DMS53 treated with DMSO at 0.1 percent for 48 hours (cell line): ENCODE measurements at regions not wholly inside any gene's neighbourhood (a gene's known extent, or its start where the extent isn't known, plus 50 kb on each side); places are given as distances from the start of the nearest gene placed in this dataset.
"Not testable (repeated sequence)": the region's sequence is repeated elsewhere in the genome, so short reads cannot be mapped to it uniquely, and the experiment has no call there.

Experiments used
- DNase-seq: peaks from one replicate; lab custom pipeline; 2025; ENCODE audit not compliant: unreplicated experiment; lab: John Stamatoyannopoulos, UW

DNA sequence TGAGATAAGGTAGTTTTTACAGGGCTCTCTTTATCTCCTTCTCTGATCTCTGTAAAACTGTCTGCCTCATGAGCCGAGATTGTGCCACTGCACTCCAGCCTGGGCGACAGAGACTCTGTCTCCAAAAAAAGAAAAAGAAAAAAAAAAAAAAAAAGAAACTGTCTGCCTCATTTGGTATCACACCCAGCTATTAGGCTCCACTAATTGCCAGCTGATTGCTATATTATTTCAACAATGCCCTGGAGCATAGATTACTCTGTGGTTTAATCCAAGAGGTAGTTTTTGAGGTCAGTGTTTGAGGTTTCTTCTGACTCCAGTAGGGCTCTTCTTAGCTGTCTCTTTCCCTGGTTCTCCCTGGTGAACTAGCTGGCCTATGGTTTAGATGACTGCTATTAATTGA, 268.1 kb upstream of the PLPP4 start:
- no peak for DNase-seq

DNA sequence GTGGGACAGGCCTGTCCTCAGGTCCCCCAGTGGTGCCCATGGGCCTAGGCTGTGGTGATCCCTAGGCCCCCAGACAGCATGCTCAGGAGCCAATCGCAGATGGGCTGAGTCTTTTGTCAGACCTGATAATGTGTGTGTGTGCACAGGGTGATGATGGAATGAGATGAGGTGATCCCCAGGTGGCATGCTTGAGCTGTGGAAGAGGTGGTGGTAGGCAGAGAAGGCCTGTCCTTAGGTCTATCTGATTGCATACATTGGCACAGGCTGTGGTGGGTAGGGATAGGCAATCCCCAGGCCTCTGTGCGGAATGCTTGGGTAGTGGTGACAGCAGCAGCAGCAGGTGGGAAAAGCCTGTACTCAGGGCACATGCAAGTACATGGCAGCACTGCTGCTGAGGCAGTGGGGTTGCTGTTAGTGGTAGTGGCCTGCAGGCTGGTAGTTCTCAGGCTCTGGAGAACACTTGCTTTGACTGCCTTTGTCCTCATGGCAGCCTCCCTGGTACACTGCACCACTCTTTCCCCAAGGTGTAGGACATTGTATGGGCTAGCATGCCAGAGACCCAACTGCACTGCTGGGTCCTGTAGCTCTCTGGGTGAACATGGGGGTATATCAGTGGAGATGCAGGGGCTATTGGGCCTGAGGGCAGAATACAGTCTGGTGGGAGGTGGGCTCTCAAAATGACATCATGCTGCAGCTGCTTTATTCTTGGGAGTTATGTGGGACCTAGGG, 260.9 kb upstream of the PLPP4 start:
- DNase-seq = no peak

DNA sequence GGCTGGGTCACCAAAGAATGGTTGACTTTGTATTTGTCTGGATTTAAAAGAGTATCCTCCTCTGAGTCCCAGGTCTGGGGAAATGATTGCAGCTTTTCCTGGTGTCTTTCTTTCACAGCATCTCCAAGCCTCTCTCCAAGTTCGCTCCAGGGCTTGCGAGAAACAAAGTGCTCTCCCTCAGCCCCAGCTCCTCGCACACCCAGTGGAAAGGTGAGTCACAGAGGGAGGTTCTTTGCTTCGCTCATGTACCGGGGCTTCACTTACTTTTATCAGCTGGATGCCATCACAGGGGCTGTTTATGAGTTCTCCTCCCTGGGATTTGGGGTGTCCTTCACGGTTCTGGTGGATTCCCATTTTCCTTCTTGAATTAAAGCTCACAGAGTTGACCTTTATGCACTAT, 252.2 kb upstream of the PLPP4 start:
- DNase-seq = no peak

DNA sequence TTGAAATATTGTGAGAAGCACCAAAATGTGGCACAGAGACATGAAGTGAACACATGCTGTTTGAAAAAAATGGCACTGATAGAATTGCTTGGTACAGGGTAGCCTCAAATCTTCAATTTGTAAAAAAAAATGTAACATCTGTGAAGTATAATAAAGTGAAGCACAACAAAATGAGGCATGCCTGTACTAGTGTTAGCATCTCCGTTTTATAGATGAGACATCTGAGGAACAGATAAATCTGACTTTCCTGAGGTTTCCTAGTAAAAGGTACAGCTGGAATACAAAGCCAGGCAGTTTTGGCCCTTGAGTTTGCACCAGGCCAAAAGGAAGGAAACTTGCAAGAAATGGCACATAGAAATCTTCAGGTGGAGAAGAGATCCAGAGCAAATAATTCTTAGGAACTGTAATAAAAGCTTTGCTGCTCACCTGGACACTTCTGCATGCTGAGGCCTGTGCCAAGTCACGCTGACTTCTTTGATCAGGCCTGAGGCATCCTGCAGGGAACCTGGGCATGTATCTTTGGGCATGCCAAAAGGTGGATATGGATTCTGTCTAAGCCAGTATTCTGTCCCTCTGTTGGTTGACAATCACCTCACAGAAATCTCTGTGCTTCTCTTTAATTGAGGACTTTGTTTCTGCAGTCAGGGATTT, 251.5 kb upstream of the PLPP4 start:
- no peak for DNase-seq

DNA sequence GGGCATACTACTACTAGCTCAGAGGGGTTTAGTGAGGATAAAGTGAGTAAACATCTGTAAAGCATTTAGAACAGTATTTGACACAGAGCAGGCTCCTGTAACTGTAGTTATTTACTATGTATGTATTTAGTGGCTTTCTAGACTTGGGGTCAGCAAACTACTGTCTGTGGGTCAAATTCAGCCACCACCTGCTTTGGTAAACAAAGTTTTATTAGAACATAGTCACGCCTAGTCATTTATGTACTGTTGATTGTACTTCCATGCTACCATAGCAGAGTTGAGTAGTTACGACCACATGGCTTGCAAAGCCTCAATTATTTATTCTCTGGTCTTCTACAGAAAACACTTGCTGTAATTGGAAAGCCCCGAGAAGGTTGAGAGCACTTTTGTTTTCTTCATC, 248.5 kb upstream of the PLPP4 start:
- DNase-seq = no peak

DNA sequence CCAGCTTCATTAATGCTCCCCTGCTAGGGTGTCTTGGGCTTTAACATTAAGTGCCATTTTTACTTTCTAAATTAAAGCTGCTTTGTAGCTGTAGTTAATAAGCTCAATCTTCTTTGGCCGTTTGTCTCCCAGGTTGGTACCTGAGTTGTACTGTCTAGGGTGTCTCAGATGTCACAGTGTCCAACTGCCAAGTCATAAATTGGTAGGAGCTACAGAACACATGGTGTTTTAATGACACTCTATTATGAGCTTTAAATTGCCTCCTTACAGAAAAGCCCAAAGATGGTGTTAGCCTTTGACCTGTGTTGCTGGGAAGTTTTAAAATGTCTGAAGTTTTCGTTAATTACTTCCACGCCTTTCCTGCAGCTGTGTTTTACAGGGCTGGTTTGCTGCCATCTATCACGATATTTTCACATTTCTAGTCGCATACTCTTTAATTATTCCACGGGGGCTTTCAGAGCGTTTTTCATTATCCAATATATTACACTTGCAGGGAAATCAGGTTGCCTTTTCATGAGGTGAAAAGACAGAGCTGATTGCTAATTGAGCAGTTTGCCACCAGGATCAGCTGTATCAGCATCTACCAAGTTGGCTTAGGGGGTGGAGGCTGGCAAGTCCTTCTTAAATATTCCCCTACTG, 247.8 kb upstream of the PLPP4 start:
- DNase-seq = no peak

DNA sequence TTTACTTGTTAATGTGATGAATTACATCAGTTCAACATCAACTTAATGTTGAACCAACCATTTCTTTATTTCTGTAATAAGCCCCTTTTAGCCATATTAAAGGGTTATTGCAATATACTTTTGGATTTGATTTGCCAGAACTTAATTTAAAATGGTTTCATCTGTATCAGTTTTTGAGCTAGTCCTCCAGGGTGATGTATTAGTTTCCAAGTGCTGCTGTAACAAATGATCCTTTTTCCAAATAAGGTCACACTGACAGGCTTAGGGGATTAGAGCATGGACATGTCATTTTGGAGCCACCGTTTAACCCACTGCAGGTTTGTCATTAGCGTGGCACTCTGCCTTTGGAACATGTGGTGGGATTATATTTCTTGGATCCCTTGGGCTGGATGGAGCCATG, 244.8 kb upstream of the PLPP4 start:
- no peak for DNase-seq

DNA sequence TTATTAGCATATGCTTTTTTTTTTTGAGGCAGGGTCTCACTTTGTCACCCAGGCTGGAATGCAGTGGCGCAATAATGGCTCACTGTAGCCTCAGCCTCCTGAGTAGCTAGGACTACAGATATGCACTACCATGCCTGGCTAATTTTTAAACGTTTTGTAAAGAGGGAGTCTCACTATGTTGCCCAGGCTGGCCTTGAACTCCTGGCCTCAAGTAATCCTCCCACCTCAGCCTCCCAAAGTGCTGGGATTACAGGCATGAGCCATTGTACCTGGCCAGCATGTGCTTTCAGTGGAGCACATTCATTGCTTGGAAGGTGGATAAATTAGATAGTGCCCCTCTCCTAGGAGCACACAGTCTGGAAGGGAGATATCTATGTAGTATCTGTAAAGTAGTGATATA, 243.7 kb upstream of the PLPP4 start:
- DNase-seq = not testable (repeated sequence)

DNA sequence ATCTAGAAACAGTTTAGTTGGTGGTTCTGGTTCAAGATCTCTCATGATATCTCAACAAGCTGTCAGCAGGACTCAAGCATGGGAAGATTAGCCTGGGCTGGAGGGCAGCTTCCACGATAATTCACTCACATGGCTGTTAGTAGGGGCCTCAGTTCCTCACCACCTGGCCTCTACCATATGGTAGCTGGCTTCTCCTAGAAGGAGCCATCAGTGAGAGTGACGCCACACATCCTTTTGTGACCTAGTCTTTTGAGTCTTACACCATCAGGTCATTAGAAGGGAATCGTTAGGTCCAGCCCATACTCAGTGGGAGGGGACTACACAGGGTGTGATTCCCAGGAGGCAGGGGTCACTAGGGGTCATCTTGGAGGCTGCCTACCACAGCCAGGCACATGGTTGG, 239.3 kb upstream of the PLPP4 start:
- no peak for DNase-seq

DNA sequence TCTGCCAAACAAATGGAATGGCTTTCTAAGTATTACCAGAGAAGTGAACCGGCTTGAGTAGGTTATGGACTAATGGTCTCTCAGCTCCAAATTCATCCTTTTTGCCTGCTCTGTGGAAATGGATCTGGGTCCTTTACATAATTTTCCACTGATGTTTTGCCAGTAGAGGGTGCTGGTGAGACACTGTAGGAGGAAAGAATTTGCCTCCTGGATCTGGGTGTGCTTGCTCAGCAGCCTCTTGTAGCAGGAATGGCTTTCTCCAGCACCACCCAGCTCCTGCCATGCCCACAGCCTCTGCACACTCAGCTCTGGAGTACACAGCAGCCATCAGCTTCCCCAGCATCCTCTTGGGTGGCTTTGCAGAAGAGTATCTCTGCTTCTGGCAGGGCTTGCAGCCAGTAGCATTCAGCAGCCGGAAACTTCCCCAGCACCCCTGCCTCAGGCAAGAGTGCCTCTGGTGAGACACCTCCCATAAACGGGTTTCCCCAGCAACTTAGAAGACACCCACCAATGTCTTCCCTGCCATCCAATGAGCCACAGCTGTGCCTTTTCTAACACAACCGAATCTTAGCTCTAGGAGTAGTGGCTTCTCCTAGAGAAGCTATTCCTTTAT, 235.0 kb upstream of the PLPP4 start:
- DNase-seq = peak; percentile 31

DNA sequence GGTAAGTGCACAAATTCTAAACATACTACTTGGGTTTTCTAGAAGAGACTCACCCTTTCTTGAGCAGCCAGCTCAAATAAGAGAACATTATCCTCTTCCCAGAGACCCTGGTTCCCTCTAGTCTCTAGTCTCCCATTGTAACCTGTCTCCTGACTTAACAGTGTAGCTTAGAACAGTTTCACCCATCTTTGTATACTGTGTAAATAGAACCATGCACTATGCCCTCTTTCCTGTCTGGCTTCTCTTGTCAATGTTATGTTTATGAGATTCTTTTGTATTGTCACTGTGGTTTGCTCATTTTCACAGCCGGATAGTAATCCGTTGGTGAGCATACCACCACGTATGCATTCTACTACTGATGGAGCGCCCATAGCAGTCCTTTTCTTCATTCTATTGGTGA, 227.4 kb upstream of the PLPP4 start:
- DNase-seq = no peak

DNA sequence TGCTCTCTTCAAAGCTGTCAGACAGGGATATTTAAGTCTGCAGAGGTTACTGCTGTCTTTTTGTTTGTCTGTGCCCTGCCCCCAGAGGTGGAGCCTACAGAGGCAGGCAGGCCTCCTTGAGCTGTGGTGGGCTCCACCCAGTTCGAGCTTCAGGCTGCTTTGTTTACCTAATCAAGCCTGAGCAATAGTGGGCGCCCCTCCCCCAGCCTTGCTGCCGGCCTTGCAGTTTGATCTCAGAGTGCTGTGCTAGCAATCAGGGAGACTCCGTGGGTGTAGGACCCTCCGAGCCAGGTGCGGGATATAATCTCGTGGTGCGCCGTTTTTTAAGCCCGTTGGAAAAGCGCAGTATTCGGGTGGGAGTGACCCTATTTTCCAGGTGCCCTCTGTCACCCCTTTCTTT, 217.3 kb upstream of the PLPP4 start:
- not testable (repeated sequence) for DNase-seq

DNA sequence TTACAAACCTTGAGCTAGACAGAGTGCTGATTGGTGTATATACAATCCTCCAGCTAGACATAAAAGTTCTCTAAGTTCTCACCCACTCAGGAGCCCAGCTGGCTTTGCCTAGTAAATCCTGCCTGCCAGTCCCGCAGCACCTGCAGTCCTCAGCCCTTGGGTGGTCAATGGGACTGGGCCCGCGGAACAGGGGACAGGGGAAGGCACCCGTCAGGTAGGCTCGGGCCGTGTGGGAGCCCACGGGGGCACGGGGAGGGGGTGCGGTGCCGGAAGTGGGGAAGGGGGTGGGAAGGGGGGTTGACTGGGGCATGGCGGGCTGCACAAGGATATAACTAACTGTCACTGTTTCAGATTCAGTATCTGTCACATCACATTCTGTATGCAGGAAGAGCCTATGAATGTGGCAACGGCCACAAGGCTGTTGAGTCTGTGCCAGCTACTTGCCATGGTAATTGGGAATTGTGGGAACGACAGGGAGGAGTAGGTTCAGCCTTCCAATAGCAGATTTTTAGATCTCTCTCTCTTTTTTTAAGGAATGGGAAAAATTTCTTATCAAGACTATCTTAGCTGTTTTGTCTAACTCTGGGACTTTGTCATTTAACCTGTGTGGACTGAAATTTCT, 205.1 kb upstream of the PLPP4 start:
- no peak for DNase-seq

DNA sequence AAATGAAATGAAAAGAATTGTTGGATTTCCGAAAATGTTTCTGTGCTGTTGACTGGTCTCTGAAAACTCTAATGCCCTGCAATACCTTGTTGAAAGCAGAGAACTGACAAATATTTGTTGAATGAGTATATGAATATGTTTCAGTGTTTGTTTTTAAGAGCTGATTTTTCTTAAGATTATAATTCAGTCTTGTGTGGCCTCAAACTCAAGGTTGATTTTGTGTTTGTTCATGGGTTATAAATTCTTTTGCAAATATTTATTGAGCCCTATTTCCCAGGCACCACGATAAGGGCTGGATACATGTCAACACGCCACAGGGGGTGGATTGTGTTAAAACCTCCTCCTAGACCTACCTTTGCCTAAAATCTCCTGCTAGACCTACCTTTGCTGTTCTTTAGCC, 203.9 kb upstream of the PLPP4 start:
- no peak for DNase-seq

DNA sequence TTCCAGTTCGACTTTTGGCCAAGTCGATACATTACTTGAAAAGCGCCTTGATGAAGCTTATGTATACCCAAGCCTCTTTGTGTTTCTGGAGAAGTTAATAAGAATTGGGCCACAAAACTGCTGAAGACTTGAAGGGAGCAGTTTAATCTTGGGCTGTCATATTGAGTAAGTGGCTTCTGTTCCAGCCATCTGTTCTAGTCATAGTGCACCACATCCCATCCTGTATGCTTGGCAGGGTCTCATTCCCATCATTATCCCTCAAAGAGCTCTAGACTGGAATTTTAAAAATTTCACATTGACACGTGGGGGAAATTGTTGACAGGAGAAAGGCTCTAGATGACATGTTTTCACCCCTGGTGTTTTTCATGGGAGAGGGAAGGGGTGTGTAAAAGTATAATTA, 196.6 kb upstream of the PLPP4 start:
- no peak for DNase-seq

DNA sequence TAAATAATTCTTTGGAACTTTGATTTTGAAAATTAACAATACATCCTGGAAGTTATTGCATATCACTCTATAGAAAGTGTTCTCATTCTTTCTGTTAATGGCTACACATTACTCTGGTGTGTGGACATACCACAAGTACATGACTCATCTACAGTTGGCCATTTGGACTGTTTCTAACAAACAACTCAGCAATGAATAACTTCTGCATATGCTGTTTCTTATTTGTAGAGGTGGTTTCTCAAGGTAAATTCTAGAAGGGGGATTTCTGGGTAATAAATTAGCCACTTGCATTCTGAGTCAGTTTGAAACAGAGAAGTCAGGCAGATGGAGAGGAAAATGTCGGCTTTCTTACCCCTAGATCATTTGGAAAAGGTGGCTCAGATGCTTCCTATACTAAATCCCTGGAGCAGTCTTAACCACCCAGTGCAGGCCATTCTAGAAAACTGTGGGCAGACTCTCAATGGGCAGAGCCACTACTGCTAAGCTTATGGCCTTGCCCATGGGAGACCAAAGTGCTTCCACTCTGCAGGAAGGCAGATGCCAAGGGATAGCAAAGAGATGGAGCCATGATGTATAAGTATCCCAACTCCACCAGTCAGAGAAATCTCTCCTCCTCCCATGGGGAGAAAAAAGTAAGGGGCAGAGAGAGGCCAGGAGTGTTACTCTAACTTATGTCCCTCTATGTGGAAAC, 194.0 kb upstream of the PLPP4 start:
- no peak for DNase-seq

DNA sequence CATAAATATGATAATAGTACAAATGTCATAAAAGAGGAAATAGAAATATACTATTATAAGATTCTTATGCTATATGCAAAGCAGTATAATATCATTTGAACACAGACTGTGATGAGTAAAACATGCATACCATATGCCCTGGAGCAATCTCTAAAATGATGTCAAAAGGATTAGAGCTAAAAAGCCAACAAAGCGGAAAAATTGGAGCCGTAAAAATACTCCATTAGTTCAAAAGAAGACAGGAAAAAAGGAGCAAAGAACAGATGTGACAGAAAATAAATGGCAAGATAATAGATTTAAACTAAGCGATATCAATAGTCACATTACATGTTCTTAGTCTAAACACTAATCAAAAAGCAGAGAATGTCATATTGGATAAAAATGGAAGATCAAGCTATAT, 191.0 kb upstream of the PLPP4 start:
- DNase-seq = no peak

DNA sequence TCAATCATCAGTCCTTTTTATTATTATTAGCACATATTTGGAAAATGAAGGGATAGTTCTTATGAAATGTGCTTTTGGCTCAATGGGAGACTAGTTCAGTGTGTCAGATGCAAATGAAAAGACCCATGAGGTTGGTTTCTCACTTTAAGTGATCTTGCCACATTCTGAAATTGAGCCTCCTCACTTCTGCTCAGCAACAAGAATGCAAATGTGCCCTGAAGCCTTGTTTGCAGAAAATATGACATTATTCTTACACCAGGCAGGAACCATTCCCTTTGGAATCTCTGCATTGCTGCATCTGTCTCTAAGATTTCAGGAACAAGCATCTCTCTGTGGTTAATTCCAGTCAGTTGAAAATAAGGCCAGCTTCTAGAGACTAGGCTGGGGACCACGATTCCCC, 186.1 kb upstream of the PLPP4 start:
- no peak for DNase-seq

DNA sequence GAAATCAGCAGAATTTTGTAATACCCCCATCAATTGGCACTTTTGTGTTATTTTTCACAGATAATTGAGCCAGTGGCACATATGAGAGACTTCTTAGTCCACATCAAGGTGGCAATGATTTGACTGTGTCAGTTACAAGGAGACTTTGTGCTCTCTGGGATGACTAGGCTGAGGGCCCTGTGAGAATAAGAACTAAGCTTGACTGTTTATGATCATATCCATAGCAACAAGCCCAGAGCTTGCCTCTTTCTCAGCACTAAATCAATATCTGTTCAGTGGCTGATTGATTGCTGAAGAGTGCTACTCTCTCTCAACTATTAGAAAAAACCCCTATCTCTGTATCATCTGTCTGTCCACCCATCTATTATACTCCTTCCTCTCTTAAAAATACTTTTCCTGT, 185.3 kb upstream of the PLPP4 start:
- DNase-seq = no peak

DNA sequence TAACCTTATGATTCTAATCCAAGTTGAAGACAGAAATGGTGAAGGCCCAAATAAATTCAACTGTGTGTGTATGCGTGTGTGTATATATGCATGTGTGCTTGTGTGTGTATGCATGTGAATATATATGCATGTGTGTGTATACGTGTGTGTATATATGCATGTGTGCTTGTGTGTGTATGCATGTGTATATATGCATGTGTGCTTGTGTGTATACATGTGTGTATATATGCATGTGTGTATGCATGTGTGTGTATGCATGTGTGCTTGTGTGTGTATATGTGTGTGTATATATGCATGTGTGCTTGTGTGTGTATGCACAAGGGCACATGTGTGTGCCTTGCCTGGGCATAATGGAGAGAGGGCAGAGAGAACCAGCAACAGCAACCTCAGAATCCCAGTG, 184.7 kb upstream of the PLPP4 start:
- DNase-seq = no peak

DNA sequence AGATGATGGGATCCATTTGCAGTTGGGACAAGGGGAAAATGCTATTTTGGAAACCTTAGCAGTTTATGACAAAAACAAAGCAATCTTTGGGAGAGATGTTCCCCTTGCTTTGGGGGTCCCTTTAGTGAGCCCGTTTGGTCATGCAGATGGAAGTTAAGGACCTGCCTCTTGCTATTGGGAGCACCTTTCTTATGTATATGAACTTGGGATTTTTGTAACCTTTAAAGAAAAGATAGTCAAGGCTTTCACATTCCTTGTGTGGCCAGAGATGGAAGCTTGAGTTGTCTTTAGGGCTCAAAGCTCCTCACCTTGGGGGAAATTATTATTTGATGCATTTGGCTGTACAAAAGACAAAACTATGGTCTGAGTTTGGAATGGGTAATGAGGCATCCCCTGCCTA, 179.0 kb upstream of the PLPP4 start:
- DNase-seq = no peak
